HG03439 (cell line): ENCODE measurements at regions not wholly inside any gene's neighbourhood (a gene's known extent, or its start where the extent isn't known, plus 50 kb on each side); places are given as distances from the start of the nearest gene placed in this dataset.

Experiments used
- ATAC-seq: cut with Tn5 transposase; IDR thresholded peaks from one replicate; pipeline ENCODE4 v1.9.1; 2021; ENCODE audit warnings: mild to moderate bottlenecking, moderate library complexity; ENCODE audit not compliant: unreplicated experiment

DNA sequence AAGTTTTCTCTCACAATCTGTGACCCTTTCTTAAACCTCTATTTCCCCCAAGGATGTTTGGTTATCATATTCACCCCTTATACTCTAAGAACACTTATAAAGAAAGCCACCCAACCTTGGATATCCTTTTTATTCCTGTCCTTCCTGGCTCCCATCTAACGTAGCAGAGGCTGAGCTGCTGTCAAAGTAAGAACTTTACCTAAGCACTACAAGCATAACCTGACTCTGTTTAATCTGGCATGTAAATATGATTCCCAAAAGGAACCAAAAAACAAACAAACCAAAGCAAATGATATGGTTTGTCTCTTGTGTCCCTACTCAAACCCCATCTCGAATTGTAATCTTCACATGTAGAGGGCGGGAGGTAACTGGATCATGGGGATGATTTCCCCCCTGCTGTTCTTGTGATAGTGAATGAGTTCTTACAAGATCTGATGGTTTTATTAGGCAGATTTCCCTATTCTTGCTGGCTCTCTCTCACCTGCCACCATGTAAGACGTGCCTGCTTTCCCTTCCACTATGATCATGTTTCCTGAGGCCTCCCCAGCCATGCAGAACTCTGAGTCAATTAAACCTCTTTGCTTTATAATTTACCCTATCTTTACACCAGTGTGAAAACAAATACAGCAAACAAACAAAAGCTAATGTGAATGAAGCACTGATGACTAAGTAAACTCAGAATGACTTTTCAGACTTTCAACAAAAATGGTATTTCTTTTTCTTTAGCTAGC lies 72.7 kb upstream of the SPOPL start:
- no peak for ATAC-seq

GRCh38 chr2:138430181-138430580 lies 71.4 kb upstream of the SPOPL start:
- ATAC-seq: no peak

- ATAC-seq: no peak
Observed at GRCh38 chr2:138432971-138433370, 68.6 kb upstream of the SPOPL start.

DNA sequence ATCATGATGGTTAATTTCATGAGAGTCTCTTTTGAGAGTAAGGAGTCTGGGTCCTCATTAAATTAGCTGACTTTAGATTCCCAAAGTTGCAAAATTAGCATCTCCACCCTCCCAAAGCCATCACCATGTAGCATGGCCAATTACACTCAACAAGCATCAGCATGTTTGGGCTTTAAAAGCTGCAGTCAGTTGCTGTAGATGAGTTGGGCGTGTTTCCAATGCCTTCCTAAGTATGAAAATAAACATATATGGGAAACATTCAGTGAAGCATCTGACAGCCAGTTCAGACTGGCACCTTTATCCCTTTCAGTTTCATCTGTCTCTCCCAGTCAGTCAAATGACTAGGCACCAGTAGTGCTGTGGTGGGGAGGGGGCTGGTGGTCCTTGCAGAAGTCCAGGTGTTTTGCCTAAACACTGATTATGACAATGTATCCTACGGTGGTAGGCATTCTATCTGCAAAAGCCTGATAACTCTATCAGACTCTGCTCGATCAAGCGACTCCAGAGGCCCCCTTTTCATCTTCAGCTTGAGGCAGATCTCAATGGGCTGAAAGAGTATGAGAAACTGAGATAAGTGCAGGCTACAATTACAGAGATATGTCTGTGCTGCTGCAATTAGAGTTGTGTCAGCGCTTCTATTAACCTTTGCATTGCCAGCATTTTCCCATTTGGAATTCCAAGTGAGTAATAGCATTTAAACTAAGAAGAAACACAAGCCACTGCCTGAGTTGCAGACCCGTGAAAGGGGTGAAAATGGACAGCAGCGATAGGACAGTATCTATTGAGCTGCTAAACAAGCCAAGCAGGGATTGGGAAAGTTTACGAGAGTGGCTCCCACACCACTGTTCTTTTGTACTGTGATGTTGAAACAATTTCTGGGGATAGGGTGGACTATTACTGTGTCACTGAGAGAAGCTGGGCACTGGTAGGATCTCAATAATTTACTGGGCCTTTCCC lies 67.3 kb upstream of the SPOPL start:
- no peak for ATAC-seq

DNA sequence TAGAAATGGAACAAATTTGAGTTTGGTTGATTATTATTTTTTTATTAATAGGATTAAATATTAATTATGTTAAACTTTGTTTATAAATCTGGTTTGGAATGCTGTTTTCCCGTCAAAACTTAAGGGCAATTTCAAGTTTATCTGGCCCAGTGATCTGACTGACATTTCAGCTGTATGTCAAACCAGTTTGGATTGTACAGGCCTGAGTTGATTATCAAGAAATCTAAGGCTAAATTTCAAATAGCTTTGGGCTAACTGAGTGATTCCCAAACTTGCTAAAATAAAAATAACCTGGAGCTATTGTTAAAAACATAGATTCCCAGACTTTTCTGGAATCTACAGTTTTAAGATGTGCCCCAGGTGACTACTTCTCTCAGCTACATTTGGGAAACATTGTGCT lies 65.9 kb upstream of the SPOPL start:
- ATAC-seq: no peak

DNA sequence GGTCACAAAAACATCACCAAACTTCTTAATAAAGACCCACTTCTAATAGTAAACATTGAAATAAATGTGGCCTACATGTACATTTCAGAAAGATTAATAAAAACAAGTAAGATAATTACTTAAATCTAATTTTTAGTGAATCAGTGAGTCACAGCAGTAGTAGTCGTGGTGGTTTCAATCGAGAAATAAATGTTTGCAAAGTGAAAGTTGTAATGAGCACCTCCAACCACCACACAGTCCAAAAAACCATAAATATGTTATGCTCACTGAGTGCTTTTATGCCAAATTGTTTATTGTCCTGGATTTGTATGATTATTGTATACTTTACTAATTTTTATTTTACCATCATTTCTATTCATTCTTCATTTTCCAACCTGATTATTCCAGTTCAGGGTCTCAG lies 61.8 kb upstream of the SPOPL start:
- no peak for ATAC-seq

- ATAC-seq: no peak
Observed at GRCh38 chr2:138440759-138441158, 60.8 kb upstream of the SPOPL start.

GRCh38 chr2:138441916-138442315 lies 59.7 kb upstream of the SPOPL start:
- no peak for ATAC-seq

- ATAC-seq: no peak
Observed at GRCh38 chr2:138444411-138444810, 57.2 kb upstream of the SPOPL start.

- no peak for ATAC-seq
Observed at GRCh38 chr2:138445227-138445626, 56.3 kb upstream of the SPOPL start.

DNA sequence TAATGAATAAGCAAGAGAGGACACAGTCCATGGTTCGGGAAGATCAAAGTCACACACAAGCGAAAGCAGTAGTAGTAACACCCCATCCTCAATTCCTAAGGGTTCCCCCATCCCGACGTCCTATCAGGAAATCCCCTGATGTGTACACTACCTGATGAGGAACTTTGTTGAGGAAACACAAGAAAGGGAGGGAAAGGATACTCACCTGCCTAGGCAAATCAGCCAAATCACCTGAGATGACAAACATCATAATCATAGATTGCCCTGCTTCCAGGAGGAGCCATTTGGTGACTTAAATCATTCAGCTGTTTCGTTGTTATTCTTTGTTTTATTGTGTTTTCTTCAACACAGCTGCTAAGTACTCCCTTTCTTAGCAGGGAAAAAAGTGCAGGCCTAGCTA lies 55.5 kb upstream of the SPOPL start:
- no peak for ATAC-seq

DNA sequence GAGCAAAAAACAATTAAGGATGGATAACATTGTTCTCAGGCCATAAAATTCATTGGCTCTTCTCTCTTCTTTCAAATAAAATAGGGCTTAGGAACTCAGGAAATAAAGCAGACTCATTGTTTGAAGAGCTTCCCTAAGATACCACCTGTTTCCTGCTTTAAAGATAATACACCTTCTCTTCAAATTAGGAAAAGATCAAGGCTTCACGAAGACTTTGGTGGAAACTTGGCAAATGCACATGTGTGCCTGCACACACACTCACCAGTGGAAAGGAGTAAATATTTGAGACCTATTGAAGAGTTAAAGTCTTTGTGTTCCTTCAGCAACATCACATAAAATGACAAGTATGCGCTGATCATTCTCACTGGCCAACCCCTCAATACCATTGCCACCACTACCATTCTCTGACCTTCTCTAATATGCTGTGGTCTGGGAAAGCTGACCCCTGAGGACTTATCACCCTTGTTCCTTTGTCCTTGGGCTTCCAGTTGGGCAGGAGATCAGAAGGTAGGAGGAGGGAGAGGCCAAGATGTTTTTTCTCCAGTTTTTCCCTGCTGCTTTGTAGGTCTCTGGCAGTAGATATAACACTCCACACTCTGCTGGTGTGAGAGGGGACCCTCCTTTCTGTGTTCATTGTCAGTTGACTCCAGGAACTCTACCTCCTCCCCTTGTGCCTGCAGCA lies 53.5 kb upstream of the SPOPL start:
- no peak for ATAC-seq
